C1 segment of cervical spinal cord (tissue), 14 donors: ENCODE measurements at regions not wholly inside any gene's neighbourhood (a gene's known extent, or its start where the extent isn't known, plus 50 kb on each side); places are given as distances from the start of the nearest gene placed in this dataset.

Source experiments
- DNase-seq, 14 donors: peaks; one replicate each; lab custom pipeline; 2025; lab: John Stamatoyannopoulos, UW

- no peak for DNase-seq
These were observed 559.9 kb upstream of the CDH8 start for GRCh38 chr16:62596125-62596524.

- peak in 1 of 14 donors; percentile 7 for DNase-seq
These were observed 550.1 kb upstream of the CDH8 start for GRCh38 chr16:62586128-62586862.

GRCh38 chr16:62585041-62585545 lies 548.9 kb upstream of the CDH8 start:
- DNase-seq = peak in 5 of 14 donors; percentile 1 to 22 (median 10)

GRCh38 chr16:62583414-62583813 lies 547.2 kb upstream of the CDH8 start:
- no peak for DNase-seq

GRCh38 chr16:62573466-62573865 lies 537.2 kb upstream of the CDH8 start:
- no peak for DNase-seq

GRCh38 chr16:62568926-62569325 lies 532.7 kb upstream of the CDH8 start:
- no peak for DNase-seq

GRCh38 chr16:62565706-62566105 lies 529.5 kb upstream of the CDH8 start:
- DNase-seq = no peak

GRCh38 chr16:62564291-62564690 lies 528.1 kb upstream of the CDH8 start:
- no peak for DNase-seq

- DNase-seq = no peak
These were observed 525.9 kb upstream of the CDH8 start for GRCh38 chr16:62562121-62562520.

- no peak for DNase-seq
These were observed 513.6 kb upstream of the CDH8 start for GRCh38 chr16:62549875-62550274.

- DNase-seq = no peak
These were observed 511.9 kb upstream of the CDH8 start for GRCh38 chr16:62548095-62548494.

- DNase-seq = no peak
These were observed 510.5 kb upstream of the CDH8 start for GRCh38 chr16:62546701-62547100.

- DNase-seq = no peak
These were observed 508.8 kb upstream of the CDH8 start for GRCh38 chr16:62545039-62545438.

GRCh38 chr16:62543516-62543915 lies 507.3 kb upstream of the CDH8 start:
- no peak for DNase-seq

- no peak for DNase-seq
These were observed 503.4 kb upstream of the CDH8 start for GRCh38 chr16:62539657-62540056.

- DNase-seq = no peak
These were observed 494.2 kb upstream of the CDH8 start for GRCh38 chr16:62530426-62530825.

GRCh38 chr16:62516001-62516400 lies 479.8 kb upstream of the CDH8 start:
- DNase-seq = no peak

- DNase-seq = no peak
These were observed 466.8 kb upstream of the CDH8 start for GRCh38 chr16:62503073-62503472.

- peak in 1 of 14 donors; percentile 1 for DNase-seq
These were observed 442.7 kb upstream of the CDH8 start for GRCh38 chr16:62478903-62479458.

GRCh38 chr16:62477796-62478195 lies 441.6 kb upstream of the CDH8 start:
- DNase-seq = no peak

- DNase-seq = no peak
These were observed 439.3 kb upstream of the CDH8 start for GRCh38 chr16:62475573-62475972.

- no peak for DNase-seq
These were observed 426.7 kb upstream of the CDH8 start for GRCh38 chr16:62462971-62463370.

- no peak for DNase-seq
These were observed 414.1 kb upstream of the CDH8 start for GRCh38 chr16:62450291-62450690.
